GM21619 (cell line): ENCODE measurements at regions not wholly inside any gene's neighbourhood (a gene's known extent, or its start where the extent isn't known, plus 50 kb on each side); places are given as distances from the start of the nearest gene placed in this dataset.
"Not testable (repeated sequence)": the region's sequence is repeated elsewhere in the genome, so short reads cannot be mapped to it uniquely, and the experiment has no call there.

Source experiments
- ATAC-seq: cut with Tn5 transposase; IDR thresholded peaks from one replicate; pipeline ENCODE4 v1.9.1; 2021; ENCODE audit not compliant: unreplicated experiment

DNA sequence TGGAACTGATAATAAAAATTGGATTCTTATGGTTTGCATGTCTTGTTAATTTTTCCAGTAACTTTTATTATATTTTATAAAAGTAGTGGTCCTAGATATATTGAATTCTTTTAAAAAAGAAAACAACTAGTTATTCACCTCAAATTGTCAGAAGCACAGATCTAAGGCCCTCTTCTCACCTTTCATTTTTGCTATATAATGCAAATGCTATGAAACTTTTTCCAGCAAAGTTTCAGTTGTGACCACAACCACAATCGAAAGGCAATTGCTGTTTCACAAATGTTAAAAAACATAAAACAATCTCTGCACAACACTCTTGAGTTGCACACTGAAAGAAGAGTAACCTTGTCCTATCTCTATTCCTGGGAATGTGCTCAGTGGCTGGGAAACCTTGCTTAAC is 479.8 kb upstream of the FLRT2 start:
- no peak for ATAC-seq

DNA sequence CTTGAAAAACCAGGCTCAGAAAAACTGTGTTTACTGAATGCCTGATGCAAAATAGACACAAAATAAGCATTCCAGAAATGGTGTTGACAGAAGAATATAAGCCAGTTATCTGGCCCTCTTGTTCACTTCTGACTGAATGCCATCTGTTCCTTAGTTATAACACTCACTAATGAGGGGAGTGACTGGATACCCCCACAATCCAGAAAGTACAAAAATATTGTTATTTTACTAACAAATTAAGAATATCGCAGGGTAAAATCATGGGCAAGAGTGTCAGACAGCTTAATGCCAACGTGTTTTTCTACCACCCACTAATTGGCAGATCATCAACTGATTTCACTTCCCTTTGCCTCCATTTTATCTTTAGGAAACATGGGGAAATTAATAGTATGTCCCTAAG is 477.3 kb upstream of the FLRT2 start:
- no peak for ATAC-seq

DNA sequence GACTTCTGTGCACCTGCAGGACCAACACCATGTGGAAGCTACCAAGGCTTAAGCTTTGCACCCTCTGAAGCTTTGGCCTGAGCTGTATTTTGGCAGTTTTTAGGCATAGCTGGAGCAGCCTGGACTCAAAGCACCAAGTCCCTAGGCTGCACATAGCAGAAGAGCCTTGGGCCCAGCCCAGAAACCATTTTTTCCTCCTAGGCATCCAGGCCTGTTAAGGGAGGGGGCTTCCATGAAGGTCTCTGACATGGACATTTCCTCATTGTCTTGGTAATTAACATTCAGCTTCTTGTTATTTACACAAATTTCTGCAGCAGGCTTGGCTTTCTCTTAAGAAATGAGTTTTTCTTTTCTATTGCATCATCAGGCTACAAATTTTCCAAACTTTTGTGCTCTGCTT is 475.8 kb upstream of the FLRT2 start:
- ATAC-seq = no peak

DNA sequence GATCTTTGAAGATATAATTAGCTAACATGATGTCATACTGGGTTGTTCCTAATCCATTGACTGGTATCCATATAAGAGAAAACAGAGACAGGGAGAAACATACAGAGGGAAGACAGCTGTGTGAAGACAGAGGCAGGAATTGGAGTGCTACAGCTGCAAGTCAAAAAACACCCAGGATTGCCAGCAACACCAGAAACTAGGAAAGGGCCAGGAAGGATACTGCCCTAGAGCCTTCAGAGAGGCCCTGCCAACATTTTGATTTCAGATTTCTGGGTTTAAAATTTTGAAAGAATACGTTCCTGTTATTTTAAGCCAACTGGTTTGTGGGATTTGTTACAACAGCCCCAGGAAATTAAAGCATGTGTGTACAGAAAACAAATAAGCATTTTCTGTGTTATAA is 473.7 kb upstream of the FLRT2 start:
- no peak for ATAC-seq

DNA sequence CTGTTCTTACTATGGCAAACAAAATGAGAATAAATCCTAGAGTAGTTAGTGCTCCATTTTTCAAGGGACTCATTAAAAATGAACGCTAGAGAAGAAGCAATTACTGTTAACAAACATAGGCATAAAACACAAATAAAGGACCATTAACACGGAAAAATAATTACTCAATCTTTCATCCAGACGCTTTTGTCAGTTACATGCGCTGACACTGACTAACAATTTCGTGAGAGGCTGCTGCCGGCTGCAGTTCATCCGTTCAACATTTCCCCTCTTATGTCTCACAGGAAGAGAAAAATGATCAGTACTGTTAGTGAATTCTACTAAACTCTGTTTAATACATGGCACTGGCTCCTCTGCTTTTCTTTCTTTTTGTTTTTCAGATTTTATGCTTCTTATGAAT is 472.7 kb upstream of the FLRT2 start:
- no peak for ATAC-seq

DNA sequence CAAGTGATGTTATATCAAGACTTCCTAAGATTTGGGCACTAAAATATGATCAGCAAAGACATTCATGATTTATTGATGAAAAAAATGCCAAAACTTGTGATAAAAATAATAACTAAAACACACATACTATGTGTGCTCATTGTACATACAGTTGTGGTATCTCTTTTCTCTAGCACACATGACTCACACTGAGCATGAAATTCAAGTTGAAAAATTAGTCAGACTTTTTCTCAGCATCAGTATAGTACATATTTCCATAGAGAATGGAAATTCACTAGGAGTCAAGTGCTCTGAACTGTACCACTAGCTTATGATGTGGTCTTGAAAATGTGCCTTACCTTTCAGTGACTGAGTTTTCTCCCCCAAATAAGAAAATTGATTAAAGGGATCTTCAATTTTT is 471.8 kb upstream of the FLRT2 start:
- no peak for ATAC-seq

DNA sequence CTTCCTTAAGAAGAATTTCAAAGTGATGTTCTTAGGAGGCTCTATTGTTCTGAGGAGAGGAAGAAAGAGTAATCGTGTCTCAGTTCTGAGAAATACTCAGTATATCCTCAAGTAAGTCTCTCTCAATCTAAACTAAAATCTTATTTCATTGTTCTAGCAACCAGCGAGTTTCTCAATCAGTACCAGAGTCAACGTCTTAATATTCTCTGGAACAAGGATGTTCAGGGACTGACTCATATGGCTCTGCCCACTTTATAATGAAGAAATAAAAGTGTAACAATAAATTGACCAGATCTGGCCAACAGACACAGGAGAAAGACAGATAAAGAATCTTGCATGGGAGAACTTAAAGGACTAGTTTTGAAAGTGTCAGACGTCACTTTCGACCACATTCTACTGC is 469.8 kb upstream of the FLRT2 start:
- ATAC-seq = no peak

DNA sequence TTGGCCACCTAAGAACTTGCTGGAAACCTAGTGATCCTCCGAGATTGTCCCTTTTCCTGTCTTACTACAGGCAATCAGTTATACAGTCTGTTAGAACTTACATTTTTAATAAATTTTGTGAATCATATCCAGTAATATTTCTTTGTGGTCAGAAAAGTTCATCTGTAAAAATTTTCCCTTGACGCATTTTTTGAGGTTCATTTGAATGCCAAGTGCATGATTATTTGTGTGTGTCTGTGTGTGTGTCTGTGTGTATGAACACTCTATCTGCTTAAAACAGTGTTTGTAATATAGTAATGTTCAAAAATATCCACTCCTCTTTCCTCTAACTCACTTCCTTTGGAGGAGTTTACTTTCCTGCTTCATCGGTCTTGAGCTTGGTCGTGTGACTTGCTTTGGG is 468.7 kb upstream of the FLRT2 start:
- ATAC-seq = no peak

DNA sequence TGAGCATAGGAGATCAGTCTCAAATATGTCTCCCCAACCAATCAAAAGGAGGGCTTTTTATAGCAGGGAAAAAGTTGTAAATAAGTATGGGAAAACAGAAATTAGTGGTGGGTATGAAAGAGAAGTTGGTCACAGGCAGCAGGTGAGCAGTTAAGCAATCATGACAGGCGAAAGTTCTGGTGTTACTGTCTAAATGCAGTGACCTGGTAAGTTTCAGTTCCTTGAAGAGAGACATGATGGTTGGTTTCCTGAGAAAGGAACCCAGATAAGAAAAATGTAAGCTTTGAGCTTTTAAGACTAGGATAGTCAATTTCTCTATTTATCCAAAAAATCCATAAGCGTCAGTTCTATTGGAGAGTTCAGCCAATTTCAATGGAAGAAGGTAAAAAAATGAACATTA is 466.2 kb upstream of the FLRT2 start:
- ATAC-seq = no peak

DNA sequence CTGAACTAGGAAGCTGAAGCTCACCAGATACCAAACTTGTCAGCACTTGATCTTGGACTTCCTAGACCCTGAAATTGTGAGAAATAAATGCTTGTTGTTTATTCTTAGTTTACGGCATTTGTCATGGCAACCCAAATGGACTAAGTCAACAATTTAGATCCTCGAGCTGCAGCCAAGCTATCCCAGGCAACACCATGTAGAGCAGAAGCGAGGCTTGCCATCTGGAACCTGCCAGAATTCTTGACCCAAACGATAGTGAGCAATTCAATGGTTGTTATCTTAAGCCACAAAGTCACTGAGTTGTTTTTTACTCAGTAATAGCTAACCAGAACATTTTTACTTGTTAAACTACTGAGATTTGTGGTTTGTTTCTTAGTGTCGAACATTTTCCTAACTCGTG is 458.5 kb upstream of the FLRT2 start:
- no peak for ATAC-seq

DNA sequence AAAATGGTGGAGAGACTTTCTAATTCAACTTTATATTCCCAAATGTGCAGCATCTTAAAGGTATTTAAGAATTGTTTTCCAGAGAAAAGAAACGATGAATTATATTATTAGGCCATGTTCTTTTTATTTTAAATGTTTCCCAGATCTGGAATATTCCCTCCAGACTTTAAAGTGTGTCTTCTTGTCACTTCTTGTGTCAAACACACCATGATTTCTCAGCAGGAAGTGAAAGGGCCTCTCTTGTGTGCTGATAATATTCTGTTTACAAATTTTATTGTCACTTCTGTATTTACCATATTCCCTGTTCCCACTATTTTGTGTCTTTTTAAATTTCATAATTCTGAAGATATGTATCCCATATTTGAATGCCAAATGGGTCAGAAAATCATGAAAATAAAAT is 455.0 kb upstream of the FLRT2 start:
- ATAC-seq = no peak

DNA sequence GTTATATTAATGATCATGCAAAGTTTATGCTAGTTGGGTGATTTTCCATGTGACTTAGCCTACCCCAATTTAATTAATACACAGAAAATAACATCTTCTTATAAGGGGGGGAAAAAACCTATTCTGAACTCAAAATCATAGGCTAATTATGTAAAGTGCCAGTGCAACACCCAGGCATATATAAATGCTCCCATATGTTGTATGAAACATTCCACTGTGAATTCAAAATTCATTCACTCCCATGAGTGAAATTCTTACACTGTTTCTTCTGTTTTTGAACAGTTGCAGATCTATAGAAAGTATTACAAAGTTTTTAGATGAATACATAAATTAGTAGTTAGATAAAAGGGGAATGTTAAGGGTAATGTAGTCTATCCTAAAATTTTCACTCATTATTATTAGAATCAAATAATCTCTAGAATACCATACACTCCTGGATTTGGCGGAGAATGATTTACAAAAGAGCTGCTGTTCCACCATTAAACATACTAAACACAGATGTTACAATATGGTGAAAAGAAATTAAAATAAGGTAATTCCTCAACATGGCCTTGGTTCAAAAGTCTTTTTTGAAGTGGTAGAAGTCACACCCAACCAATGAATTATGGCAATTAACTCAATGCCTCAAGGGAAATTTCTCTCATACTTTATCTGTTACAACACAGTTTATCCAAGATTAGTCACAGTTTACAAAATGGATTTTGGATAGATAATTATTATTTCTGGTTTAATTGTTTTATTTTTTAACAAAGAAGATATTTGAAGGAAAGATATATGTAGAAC is 454.1 kb upstream of the FLRT2 start:
- ATAC-seq = no peak

DNA sequence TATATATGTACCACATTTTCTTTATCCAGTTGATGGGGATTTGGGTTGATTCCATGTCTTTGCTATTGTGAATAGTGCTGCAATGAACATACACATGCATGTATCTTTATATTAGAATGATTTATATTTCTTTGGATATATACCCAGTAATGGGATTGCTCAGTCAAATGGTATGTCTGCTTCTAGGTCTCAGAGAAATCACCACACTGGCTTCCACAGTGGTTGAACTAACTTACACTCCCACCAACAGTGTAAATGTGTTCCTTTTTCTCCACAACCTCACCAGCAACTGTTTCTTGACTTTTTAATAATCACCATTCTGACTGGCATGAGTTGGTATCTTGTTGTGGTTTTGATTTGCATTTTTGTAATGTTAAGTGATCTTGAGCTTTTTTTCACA is 452.2 kb upstream of the FLRT2 start:
- not testable (repeated sequence) for ATAC-seq

DNA sequence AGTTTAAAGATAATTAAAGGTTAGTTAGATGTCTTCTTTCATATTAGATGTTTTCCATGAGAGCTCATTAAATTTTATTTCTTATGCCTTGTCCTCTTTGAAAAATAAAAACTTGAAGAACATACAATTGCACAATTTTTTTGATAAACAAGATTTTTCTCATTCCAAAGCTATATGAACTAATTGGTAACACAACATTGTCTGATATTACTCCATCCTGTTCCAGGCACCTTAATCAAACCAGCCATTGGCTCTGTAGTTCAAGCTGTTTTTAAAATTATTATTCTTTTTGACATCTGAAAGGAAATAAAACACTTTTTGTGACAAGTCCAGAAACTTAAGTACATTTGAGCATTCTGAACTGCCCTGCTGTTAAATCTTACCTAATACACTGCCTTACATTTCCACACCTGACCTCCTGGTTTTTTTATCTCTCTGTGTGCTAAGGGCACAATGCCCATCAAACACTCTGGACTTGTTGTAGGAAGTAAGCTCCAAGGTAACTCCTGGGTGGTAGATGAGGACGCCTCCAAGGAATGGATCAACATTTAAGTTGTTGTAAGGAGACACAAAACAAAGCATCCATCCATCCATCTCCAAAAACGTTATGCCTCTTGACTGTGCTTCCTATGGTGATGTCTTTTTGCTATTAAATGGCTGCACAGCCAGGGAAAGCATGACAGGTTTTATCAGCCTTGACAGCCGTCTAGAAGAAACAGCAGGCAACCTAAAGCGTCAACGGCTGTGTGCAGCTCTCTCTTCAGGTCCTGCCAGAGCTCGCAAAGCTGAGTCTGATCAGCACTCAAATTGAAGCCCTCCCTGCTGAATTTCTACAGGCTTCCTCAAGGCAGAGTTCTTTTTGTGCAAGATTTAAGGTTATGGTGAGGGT is 449.9 kb upstream of the FLRT2 start:
- no peak for ATAC-seq

DNA sequence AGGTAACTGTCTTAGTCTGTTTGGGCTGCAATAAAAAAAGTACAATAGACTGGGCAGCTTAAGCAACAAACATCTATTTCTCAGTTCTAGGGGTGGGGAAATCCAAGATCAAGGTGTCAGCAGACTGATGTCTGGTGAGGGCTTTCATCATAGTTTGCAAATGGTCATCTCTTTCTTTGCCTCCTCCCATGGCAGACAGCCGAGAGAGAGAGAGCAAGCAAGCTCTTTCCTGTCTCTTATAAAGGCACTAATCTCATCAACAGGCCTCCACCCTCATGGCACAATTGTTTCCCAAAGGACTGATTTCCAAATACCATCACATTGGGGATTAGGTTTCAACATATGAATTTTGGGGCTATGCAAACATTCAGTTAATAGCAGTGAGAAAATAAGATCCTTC is 445.6 kb upstream of the FLRT2 start:
- no peak for ATAC-seq

DNA sequence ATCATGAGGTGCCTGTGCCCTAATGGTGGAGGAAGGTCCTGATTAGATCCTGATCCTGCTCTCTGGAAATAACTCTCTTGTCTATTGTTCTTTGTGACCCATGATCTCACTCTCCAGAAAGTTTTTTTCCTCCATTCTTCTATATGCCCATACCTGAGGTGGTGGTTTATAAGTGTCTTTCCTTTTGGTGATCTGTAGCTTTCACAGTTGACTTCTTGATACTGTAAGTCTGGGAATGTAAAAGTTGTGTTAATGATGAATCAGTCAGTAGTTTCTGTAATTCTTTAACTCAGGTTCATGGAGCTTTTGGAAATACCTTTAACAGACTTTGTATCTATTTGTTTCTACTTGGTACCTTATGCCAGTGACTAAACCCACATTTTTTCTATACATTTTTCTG is 444.0 kb upstream of the FLRT2 start:
- ATAC-seq = no peak

DNA sequence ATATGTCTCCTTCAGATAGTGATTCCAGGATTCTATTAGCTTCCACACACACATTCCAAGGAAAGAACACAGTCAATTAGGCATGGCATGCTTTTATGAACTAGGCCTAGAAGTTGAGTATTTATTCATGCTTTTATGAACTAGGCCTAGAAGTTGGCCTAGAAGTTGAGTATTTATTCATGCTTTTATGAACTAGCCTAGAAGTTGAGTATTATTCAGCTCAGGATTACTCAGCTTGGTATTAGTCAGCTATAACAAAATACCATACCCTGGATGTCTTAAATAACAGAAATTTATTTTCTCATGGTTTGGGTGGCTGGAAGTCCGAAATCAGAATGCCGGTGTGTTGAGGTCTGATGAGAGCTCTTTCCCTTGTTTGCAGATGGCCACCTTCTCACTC is 442.7 kb upstream of the FLRT2 start:
- ATAC-seq = no peak

DNA sequence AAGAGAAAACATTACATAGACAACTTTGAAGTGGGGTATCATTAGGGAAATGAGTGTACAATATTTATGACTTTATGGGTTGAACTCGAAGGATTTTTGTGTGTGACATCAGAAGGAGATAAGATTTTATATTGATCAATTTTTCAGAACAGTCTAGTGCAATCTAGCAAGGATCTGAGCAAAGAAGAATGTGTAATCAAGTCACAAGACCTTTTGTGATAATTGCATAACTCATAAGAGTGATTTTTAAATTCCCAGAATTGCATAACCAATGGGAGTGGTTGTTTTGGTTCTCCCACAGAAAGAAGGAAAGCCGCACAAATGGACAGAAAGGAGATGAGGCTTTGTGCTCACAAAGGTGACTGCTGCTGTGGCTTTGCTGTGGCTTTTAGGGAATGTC is 441.8 kb upstream of the FLRT2 start:
- no peak for ATAC-seq

DNA sequence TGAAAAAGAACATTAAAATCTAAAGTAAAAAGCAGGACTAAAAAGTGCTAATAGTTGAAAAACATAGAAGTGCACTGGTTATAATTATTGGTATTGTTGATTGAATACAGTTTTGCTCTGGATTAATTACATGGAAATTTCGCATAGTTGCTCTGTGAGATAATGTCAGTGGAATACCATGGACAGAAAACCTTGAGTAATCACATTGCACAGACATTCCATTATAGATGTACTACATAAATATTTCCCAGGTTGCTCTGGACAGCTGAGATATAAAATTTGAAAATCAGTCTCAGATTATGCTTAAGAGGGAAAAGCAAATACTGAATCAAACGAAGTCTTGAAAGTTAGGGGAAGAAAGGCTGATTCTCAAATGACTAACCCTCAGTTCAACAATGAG is 439.3 kb upstream of the FLRT2 start:
- no peak for ATAC-seq

DNA sequence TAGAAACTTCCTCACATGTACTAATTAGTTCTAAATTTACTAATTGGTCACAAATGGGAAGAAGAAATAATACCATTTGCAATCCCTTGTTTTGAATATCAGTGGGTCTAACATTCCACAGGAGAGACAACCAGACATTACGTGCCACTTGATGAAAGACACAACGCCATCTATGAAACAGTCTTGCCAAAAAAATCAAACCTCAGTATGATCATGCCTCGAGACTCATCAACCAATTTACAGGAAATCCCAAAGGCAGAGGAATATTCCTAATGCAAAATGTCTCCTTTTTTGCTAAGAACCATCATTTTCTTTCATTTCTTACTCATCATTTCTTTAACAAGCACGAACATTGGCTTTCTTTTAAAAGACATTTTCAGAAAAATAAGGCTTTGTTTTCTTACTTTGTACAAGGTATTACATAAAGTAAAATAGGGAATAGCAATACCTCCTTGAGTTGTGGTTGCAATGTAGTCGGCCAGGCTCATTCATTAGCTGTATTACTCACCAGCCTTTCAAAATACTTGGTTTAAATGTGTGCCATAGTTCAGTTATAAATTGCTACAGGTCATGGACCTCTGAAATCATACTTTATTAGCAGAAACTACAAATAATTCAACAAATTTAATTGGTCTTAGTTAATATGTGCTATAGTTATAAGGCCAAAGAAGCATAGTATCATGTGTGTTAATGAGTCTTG is 436.2 kb upstream of the FLRT2 start:
- no peak for ATAC-seq

DNA sequence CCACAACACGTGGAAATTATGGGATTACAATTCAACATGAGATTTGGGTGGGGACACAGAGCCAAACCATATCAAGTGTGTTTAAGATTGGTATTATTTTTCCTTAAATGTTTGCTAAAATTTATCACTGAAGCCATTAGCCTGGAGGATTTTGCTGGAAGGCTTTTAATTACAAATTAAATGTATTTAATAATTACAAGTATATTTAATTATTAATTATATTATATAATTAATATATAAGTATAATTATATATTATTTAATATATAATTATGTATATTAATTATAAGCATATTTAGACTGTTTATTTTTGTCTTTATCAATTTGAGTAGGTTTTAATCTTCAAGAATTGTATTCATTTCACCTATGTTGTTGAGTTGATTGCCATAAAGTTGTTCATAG is 427.4 kb upstream of the FLRT2 start:
- ATAC-seq = no peak

DNA sequence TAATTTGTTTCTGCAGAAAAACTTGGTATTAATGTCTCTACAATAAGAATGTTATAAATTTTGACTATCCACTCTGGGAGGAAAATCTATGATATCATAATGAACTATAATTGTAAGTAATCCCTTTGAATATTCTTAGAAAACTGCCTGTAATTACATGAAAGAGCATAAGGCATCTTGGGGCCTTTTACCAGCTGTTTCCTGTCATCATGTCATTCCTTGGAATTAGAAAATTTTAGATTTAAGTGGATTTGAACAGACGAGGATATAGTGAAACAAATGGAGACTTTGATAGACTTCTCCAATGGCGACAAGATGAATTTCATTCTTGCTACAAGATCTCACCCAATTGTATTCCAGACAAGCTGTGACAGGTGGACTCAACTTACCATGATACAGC is 423.4 kb upstream of the FLRT2 start:
- no peak for ATAC-seq
